ENCODE measurements at regions not wholly inside any gene's neighbourhood (a gene's known extent, or its start where the extent isn't known, plus 50 kb on each side); places are given as distances from the start of the nearest gene placed in this dataset.

- 54 to 76% (median 57%) methylated on average over 3 of the region's 3 CpGs for WGBS, 3 donors
These were observed 542.7 kb upstream of the LMO3 start for GRCh38 chr12:17148706-17149105.

GRCh38 chr12:17142856-17143255, 536.9 kb upstream of the LMO3 start:
- Histone ChIP-seq H3K9me3 (no peaks in the 10 kb centered on the region), H3K27me3 (ENCODE audit: insufficient read depth in 3 of 3, low read length in 2 of 3) (no peaks in the 10 kb centered on the region), H3K4me1 (no peaks in the 10 kb centered on the region), H3K36me3 (ENCODE audit: insufficient read depth in 1 of 2, low read depth in 1 of 2) (no peaks in the 10 kb centered on the region), H3K27ac (no peak overlapping the region), H3K4me3 (no peak overlapping the region)
- TF ChIP-seq CTCF (IDR thresholded peaks at IDR 0.05) = no peak
- no peak for ATAC-seq
- intact Hi-C loops (cut with DNase I) = no loop called here
- no peak for DNase-seq
- 17 to 27% (median 17%) methylated on average over 2 of the region's 2 CpGs for WGBS, 3 donors

More at GRCh38 chr12:17148706-17149105, 542.7 kb upstream of the LMO3 start:
- no peak overlapping the region for H3K4me3 ChIP-seq
- H3K9me3 ChIP-seq = no peaks in the 10 kb centered on the region
- no peak for ATAC-seq
- H3K36me3 ChIP-seq (ENCODE audit: insufficient read depth in 1 of 2, low read depth in 1 of 2) = no peaks in the 10 kb centered on the region
- intact Hi-C loops (cut with DNase I) = no loop called here
- no peaks in the 10 kb centered on the region for H3K27me3 ChIP-seq (ENCODE audit: insufficient read depth in 3 of 3, low read length in 2 of 3)
- no peak for DNase-seq
- H3K4me1 ChIP-seq = no peaks in the 10 kb centered on the region
- no peak overlapping the region for H3K27ac ChIP-seq
- TF ChIP-seq CTCF (IDR thresholded peaks at IDR 0.05) = no peak

- Histone ChIP-seq H3K4me1 (no peaks in the 10 kb centered on the region), H3K27ac (no peak overlapping the region), H3K4me3 (no peak overlapping the region), H3K9me3 (no peaks in the 10 kb centered on the region), H3K27me3 (ENCODE audit: insufficient read depth in 3 of 3, low read length in 2 of 3) (no peaks in the 10 kb centered on the region), H3K36me3 (ENCODE audit: insufficient read depth in 1 of 2, low read depth in 1 of 2) (no peaks in the 10 kb centered on the region)
- intact Hi-C loops (cut with DNase I) = no loop called here
- no peak for TF ChIP-seq CTCF (IDR thresholded peaks at IDR 0.05)
- no peak for DNase-seq
- no peak for ATAC-seq
- WGBS, 3 donors = 41 to 50% (median 42%) methylated on average over 2 of the region's 2 CpGs
These were observed 534.0 kb upstream of the LMO3 start for GRCh38 chr12:17139931-17140330.

GRCh38 chr12:17137396-17137795, 531.4 kb upstream of the LMO3 start:
- no peak overlapping the region for H3K27ac ChIP-seq
- H3K4me3 ChIP-seq = no peak overlapping the region
- no peaks in the 10 kb centered on the region for H3K36me3 ChIP-seq (ENCODE audit: insufficient read depth in 1 of 2, low read depth in 1 of 2)
- intact Hi-C loops (cut with DNase I) = no loop called here
- H3K4me1 ChIP-seq = no peaks in the 10 kb centered on the region
- DNase-seq (no peak), ATAC-seq (no peak)
- no peaks in the 10 kb centered on the region for H3K9me3 ChIP-seq
- WGBS, 3 donors = 32 to 49% (median 34%) methylated on average over 3 of the region's 3 CpGs
- H3K27me3 ChIP-seq (ENCODE audit: insufficient read depth in 3 of 3, low read length in 2 of 3) = no peaks in the 10 kb centered on the region
- TF ChIP-seq CTCF (IDR thresholded peaks at IDR 0.05) = no peak

GRCh38 chr12:17134315-17134714, 528.4 kb upstream of the LMO3 start:
- DNase-seq (no peak), ATAC-seq (no peak)
- Histone ChIP-seq H3K4me1 (no peaks in the 10 kb centered on the region), H3K27me3 (ENCODE audit: insufficient read depth in 3 of 3, low read length in 2 of 3) (no peaks in the 10 kb centered on the region), H3K4me3 (no peak overlapping the region), H3K27ac (no peak overlapping the region), H3K36me3 (ENCODE audit: insufficient read depth in 1 of 2, low read depth in 1 of 2) (no peaks in the 10 kb centered on the region), H3K9me3 (no peaks in the 10 kb centered on the region)
- TF ChIP-seq CTCF (IDR thresholded peaks at IDR 0.05) = no peak
- intact Hi-C loops (cut with DNase I) = no loop called here

Data from psoas muscle (tissue), 7 donors.